ENCODE measurements at regions not wholly inside any gene's neighbourhood (a gene's known extent, or its start where the extent isn't known, plus 50 kb on each side); places are given as distances from the start of the nearest gene placed in this dataset.
"Not testable (repeated sequence)": the region's sequence is repeated elsewhere in the genome, so short reads cannot be mapped to it uniquely, and the experiment has no call there.

DNA sequence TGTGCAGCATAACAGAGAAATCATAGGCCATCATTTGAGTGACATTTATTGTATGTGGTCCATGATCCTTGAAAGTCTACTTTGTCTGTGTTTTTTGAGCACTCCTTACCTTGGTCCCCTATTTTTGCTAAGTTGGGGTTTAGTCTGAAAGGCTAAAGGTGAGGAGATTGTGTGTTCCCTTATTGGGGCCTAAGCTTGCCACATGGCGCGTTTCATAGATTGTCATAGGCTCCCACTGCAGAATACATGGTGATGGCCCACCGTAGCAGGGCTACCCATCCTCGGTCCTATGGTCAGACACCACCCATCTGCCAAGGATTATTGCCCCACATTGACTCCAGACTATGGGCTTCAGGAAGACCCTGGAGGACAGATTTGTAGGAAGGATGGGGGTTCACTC lies 117.0 kb upstream of the ZSWIM2 start:
- H3K27ac ChIP-seq (replicated peaks) = no peak overlapping the region
- DNase-seq = no peak
- no peak overlapping the region for H3K4me3 ChIP-seq
- intact Hi-C loops (cut with micrococcal nuclease) = no loop called here
- TF ChIP-seq, protein P1, sequence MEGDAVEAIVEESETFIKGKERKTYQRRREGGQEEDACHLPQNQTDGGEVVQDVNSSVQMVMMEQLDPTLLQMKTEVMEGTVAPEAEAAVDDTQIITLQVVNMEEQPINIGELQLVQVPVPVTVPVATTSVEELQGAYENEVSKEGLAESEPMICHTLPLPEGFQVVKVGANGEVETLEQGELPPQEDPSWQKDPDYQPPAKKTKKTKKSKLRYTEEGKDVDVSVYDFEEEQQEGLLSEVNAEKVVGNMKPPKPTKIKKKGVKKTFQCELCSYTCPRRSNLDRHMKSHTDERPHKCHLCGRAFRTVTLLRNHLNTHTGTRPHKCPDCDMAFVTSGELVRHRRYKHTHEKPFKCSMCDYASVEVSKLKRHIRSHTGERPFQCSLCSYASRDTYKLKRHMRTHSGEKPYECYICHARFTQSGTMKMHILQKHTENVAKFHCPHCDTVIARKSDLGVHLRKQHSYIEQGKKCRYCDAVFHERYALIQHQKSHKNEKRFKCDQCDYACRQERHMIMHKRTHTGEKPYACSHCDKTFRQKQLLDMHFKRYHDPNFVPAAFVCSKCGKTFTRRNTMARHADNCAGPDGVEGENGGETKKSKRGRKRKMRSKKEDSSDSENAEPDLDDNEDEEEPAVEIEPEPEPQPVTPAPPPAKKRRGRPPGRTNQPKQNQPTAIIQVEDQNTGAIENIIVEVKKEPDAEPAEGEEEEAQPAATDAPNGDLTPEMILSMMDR (IDR thresholded peaks at IDR 0.05; ENCODE audit: borderline replicate concordance) = no peak
- H3K36me3 ChIP-seq = no peaks in the 10 kb centered on the region
- no peaks in the 10 kb centered on the region for H3K9me3 ChIP-seq (replicated peaks)
- H3K27me3 ChIP-seq (ENCODE audit: low read depth) = no peaks in the 10 kb centered on the region
- no peaks in the 10 kb centered on the region for H3K4me1 ChIP-seq

DNA sequence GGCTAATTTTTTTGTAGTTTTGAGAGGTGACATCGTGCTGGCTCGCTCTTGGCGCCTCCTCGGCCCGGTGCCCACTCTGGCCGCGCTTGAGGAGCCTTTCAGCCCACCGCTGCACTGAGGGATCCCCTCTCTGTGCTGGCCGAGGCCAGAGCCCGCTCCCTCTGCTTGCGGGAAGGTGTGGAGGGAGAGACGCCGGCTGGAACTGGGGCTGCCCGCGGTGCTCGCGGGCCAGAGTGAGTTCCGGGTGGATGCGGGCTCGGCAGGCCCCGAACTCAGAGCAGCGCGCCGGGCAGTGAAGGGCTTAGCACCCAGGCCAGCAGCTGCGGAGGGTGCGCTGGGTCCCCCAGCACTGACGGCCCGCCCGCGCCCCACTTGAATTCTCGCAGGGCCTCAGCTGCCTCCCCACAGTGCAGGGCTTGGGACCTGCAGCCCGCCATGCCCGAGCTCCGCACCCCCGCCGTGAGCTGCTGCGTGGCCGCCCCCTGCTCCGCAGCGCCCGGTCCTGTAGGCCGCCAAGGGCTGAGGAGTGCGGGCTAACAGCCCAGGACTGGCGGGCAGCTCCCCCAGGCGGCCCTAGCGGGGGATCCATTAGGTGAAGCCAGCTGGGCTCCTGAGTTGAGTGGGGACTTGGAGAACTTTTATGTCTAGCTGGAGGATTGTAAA lies 113.2 kb upstream of the ZSWIM2 start:
- TF ChIP-seq, protein P1 (IDR thresholded peaks at IDR 0.05; ENCODE audit: borderline replicate concordance) = no peak

DNA sequence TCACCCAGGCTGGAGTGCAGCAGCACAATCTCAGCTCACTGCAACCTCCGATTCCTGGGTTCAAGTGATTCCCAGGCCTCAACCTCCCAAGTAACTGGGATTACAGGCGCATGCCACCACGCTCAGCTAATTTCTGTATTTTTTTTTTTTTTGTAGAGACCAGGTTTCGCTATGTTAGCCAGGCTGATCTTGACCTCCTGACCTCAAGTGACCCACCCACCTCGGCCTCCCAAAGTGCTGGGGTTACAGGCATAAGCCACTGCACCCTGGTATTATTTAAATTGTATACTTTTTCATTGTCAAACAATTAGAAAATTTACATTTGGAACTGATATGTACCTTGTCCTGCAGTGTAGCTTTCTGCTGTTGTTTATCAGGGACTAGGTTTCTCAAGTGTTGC lies 111.3 kb upstream of the ZSWIM2 start:
- H3K36me3 ChIP-seq; intact Hi-C loops (cut with micrococcal nuclease); H3K9me3 ChIP-seq (replicated peaks); H3K4me3 ChIP-seq; H3K27me3 ChIP-seq (ENCODE audit: low read depth); DNase-seq; H3K27ac ChIP-seq (replicated peaks); H3K4me1 ChIP-seq: not testable (repeated sequence)

More for the DNA sequence above, 113.2 kb upstream of the ZSWIM2 start:
- H3K4me1 ChIP-seq = no peaks in the 10 kb centered on the region
- H3K27me3 ChIP-seq (ENCODE audit: low read depth) = no peaks in the 10 kb centered on the region
- no peaks in the 10 kb centered on the region for H3K9me3 ChIP-seq (replicated peaks)
- H3K4me3 ChIP-seq = no peak overlapping the region
- H3K36me3 ChIP-seq = no peaks in the 10 kb centered on the region
- DNase-seq = no peak
- intact Hi-C loops (cut with micrococcal nuclease) = no loop called here
- no peak overlapping the region for H3K27ac ChIP-seq (replicated peaks)

DNA sequence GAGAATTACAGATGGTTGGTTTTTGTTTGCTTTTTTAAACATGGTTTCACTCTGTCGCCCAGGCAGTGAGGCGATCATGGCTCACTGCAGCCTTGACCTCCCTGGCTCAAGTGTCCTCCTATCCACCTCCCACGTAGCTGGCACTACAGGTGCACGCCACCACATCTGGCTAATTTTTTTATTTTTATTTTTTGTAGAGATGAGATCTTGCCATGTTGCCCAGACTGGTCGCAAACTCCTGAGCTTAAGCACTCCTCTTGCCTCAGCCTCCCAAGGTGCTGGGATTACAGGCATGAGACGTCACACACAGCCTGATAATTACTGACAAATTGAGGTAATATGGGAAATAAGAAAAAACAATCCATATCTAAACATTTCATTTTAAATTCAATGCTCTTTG lies 110.5 kb upstream of the ZSWIM2 start:
- TF ChIP-seq, protein P1 (IDR thresholded peaks at IDR 0.05; ENCODE audit: borderline replicate concordance) = no peak
- Histone ChIP-seq H3K27me3 (ENCODE audit: low read depth) (no peaks in the 10 kb centered on the region), H3K27ac (replicated peaks) (no peak overlapping the region), H3K36me3 (no peaks in the 10 kb centered on the region), H3K4me3 (no peak overlapping the region), H3K9me3 (replicated peaks) (no peaks in the 10 kb centered on the region), H3K4me1 (no peaks in the 10 kb centered on the region)
- intact Hi-C loops (cut with micrococcal nuclease) = no loop called here
- DNase-seq = no peak

DNA sequence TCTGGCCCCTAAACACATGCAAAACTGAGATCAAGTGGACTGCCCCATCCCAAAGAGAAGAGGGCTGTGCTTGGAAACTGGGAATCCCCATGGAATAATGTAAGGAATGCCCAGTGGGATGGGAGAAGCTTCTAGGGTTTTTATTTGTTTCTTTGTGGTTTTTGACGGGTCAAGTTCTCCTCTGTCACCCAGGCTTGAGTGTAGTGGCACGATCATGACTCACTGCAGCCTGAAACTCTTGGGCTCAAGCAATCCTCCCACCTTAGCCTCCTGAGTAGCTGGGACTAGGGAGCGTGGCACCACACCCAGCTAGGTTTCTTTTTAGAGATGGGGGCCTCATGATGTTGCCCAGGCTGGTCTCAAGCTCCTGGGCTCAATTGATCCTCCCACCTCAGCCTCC lies 101.7 kb upstream of the ZSWIM2 start:
- Histone ChIP-seq H3K36me3 (no peaks in the 10 kb centered on the region), H3K4me1 (no peaks in the 10 kb centered on the region), H3K9me3 (replicated peaks) (peaks cover 7% of the 10 kb centered on the region), H3K27ac (replicated peaks) (no peak overlapping the region), H3K4me3 (no peak overlapping the region), H3K27me3 (ENCODE audit: low read depth) (no peaks in the 10 kb centered on the region)
- no peak for DNase-seq
- intact Hi-C loops (cut with micrococcal nuclease) = no loop called here
- TF ChIP-seq, protein P1 (IDR thresholded peaks at IDR 0.05; ENCODE audit: borderline replicate concordance) = no peak

DNA sequence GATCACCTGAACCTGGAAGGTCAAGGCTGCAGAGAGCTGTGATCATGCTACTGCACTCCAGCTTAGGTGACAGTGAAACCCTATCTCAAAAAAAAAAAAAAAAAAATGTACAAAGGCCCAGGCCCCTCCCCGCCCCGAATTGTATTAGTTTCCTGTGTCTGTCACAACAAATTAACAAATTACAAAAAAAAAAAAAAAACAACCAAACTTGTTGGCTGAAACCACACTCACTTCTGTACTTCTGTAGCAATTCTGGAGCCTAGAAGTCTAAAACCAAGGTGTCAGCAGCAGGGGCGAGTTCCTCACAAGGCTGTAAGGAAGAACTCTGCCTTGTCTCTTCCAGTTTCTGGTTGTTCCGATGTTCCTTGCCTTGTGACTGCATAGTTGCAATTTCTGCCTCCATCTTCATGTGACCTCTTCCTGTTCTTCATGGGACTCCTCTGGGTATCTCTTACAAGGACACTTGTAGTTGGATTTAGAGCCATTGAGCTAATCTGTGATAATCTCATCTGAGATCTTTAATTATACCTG lies 100.8 kb upstream of the ZSWIM2 start:
- Histone ChIP-seq H3K27ac (replicated peaks) (no peak overlapping the region), H3K27me3 (ENCODE audit: low read depth) (no peaks in the 10 kb centered on the region), H3K4me3 (no peak overlapping the region), H3K4me1 (no peaks in the 10 kb centered on the region), H3K9me3 (replicated peaks) (peaks cover 7% of the 10 kb centered on the region), H3K36me3 (no peaks in the 10 kb centered on the region)
- intact Hi-C loops (cut with micrococcal nuclease) = no loop called here
- DNase-seq = no peak
- TF ChIP-seq, protein P1 (IDR thresholded peaks at IDR 0.05; ENCODE audit: borderline replicate concordance) = no peak

Data from left ventricle myocardium inferior (tissue), 1 donor.